ACC112 (cell line): ENCODE measurements at regions not wholly inside any gene's neighbourhood (a gene's known extent, or its start where the extent isn't known, plus 50 kb on each side); places are given as distances from the start of the nearest gene placed in this dataset.
"Not testable (repeated sequence)": the region's sequence is repeated elsewhere in the genome, so short reads cannot be mapped to it uniquely, and the experiment has no call there.

Experiments used
- H2AFZ ChIP-seq: fragments of 200-600 bp; sonication (generic); one replicate; pipeline ENCODE4 v1.6.0; 2017; ENCODE audit warnings: antibody characterized with exemption, low read length; ENCODE audit not compliant: unreplicated experiment
- H3K27ac ChIP-seq: fragments of 200-600 bp; sonication (generic); 2 replicates; pipeline ENCODE4 v1.5.1; 2014; ENCODE audit warnings: low read depth, mild to moderate bottlenecking, antibody characterized with exemption, low read length, moderate library complexity
- H3K27me3 ChIP-seq: fragments of 200-600 bp; sonication (generic); 2 replicates; pipeline ENCODE4 v1.6.1; 2014; ENCODE audit warnings: mild to moderate bottlenecking, antibody characterized with exemption, low read length, moderate library complexity, mixed read lengths; ENCODE audit not compliant: insufficient read depth
- H3K36me3 ChIP-seq: fragments of 200-600 bp; sonication (generic); 2 replicates; pipeline ENCODE4 v1.6.1; 2016; ENCODE audit warnings: mild to moderate bottlenecking, antibody characterized with exemption, low read length, moderate library complexity, mixed read lengths; ENCODE audit not compliant: insufficient read depth
- H3K4me1 ChIP-seq: fragments of 200-600 bp; sonication (generic); one replicate; pipeline ENCODE4 v1.6.1; 2016; ENCODE audit warnings: low read length, mixed read lengths; ENCODE audit not compliant: insufficient read depth, unreplicated experiment, control insufficient read depth
- H3K4me3 ChIP-seq: fragments of 200-600 bp; sonication (generic); 2 replicates; pipeline ENCODE4 v1.5.1; 2014; ENCODE audit warnings: mild to moderate bottlenecking, low read depth, low read length
- H3K79me2 ChIP-seq: fragments of 200-600 bp; sonication (generic); one replicate; pipeline ENCODE4 v1.6.0; 2016; ENCODE audit warnings: low read length; ENCODE audit not compliant: control insufficient read depth, unreplicated experiment, insufficient read depth

DNA sequence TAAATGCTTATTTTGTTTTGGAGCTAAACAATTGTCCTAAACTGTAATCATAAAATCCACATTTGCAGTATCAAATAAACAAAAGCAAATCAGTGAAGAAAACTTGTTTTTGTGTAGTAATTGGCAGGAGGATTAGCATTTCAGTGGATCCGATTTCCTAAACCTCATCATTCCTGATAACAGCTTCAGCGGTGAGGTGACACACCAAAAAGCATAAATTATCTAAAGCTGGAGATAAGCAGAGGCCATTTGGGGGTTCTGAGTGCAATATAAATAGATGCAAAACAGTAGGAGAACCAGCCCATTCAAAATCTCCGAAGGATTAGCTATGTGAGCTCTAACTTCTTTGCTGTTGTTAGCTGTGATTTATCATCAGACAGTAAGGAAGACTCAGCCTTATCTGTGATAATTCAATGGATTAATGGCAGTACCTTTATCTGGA, 235.8 kb downstream of the EPHA7 start:
- H3K36me3 ChIP-seq = no peaks in the 10 kb centered on the region
- peaks cover 12% of the 10 kb centered on the region; the same call in 1 of the 2 replicates for H3K27me3 ChIP-seq
- no peak overlapping the region for H2AFZ ChIP-seq
- H3K27ac ChIP-seq = no peak overlapping the region
- no peak overlapping the region for H3K4me3 ChIP-seq
- no peaks in the 10 kb centered on the region for H3K4me1 ChIP-seq
- no peaks in the 10 kb centered on the region for H3K79me2 ChIP-seq

DNA sequence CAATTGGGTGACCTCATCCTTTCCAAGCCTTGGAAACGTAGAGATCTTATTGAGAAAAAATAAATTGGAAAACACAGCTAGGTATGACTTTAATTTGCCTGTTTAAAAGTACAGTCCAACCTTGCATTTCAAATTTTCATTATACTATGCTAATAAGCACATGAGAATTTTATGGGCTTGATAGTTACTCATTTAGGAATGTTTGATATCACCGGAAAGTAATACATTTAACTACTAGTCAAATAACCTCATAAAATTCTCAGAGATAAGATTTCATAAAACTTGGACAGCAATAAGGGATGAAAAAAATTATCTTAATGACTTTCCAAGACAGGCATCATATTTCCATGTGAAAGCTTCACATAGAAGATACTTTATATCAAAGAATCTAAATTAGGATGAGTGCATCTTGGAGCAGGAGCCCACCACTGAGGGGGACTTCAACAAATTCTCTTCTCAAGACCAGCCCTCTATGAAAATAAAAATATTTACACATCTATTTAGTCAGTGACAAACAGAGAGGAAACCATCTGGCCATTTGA, 236.3 kb downstream of the EPHA7 start:
- peaks cover 12% of the 10 kb centered on the region; the same call in 1 of the 2 replicates for H3K27me3 ChIP-seq
- no peaks in the 10 kb centered on the region for H3K36me3 ChIP-seq
- no peaks in the 10 kb centered on the region for H3K4me1 ChIP-seq
- no peak overlapping the region for H3K27ac ChIP-seq
- no peak overlapping the region for H3K4me3 ChIP-seq
- no peak overlapping the region for H2AFZ ChIP-seq
- no peaks in the 10 kb centered on the region for H3K79me2 ChIP-seq

DNA sequence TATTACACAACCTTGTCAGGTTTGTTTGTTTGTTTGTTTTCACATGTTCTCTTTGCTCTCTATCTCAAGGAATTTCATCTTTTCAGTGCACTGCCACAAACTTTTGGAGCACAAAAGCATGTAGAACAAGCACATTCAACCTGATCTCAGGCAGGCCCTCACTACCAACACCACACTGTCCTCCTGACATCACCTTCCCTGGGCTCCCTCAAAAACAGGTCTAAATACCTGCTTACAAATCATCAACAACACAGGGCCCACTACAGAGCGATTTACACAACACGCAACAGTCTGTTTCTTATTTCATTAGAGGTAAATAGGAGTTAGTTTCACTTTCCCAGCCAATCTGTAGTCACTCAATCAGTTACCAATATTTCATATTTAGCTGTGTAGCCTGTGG, 241.4 kb downstream of the EPHA7 start:
- Histone ChIP-seq H3K27me3 (peaks cover 7% of the 10 kb centered on the region; the same call in 1 of the 2 replicates), H3K36me3 (no peaks in the 10 kb centered on the region), H3K4me3 (peak overlapping the region; percentile 71), H3K27ac (no peak overlapping the region), H2AFZ (peak overlapping the region; percentile 69), H3K4me1 (no peaks in the 10 kb centered on the region), H3K79me2 (no peaks in the 10 kb centered on the region)

DNA sequence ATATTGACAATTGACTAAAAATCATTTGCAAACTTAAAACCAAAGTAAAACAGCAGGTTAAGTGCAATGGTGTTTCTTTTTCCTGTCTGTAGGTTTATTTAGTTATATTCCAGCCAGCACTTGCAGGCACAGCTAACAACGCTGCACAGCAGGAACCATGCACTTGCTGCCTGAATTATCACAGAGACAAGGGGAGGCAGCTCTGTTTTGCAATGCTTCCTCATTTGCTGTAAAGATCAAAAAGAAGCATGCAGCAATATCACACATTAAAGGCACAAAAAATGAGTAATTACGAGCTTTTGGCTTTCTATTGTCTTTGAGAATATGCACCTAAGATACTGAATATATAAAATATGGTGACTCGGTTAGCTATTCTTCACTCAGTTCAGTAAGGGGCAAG, 241.9 kb downstream of the EPHA7 start:
- no peak overlapping the region for H3K27ac ChIP-seq
- H2AFZ ChIP-seq = peak overlapping the region; percentile 69
- no peaks in the 10 kb centered on the region for H3K36me3 ChIP-seq
- peak overlapping the region; percentile 71 for H3K4me3 ChIP-seq
- no peaks in the 10 kb centered on the region for H3K4me1 ChIP-seq
- peaks cover 2% of the 10 kb centered on the region; the same call in 1 of the 2 replicates for H3K27me3 ChIP-seq
- H3K79me2 ChIP-seq = no peaks in the 10 kb centered on the region

DNA sequence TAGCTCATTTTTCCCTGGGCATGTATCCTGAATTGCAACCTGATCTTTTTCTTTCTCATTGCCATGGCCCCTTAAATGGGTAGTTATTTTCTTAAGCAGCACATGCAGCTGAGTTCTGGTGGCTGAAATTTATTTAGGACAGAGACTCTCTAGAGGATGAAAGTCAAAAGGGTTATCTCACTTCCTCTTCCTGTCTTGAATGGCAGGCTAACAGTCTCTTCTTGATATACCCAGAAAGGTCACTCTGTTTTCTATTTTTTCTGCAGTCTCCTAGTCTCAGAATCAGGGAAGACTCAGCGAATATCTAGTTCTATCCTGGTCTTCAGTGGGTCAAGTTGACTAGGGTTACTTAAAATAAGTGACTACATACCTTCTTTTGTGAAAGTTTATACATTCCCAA, 243.3 kb downstream of the EPHA7 start:
- H3K36me3 ChIP-seq = no peaks in the 10 kb centered on the region
- H2AFZ ChIP-seq = no peak overlapping the region
- H3K27ac ChIP-seq = no peak overlapping the region
- H3K79me2 ChIP-seq = no peaks in the 10 kb centered on the region
- H3K27me3 ChIP-seq = no peaks in the 10 kb centered on the region
- H3K4me1 ChIP-seq = no peaks in the 10 kb centered on the region
- no peak overlapping the region for H3K4me3 ChIP-seq

DNA sequence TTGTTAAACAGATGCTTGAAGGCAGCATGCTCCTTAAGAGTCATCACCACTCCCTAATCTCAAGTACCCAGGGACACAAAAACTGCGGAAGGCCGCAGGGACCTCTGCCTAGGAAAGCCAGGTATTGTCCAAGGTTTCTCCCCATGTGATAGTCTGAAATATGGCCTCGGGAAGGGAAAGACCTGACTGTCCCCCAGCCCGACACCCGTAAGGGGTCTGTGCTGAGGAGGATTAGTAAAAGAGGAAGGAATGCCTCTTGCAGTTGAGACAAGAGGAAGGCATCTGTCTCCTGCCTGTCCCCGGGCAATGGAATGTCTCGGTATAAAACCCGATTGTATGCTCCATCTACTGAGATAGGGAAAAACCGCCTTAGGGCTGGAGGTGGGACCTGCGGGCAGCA, 245.8 kb downstream of the EPHA7 start:
- H3K4me1 ChIP-seq, H3K27me3 ChIP-seq, H2AFZ ChIP-seq, H3K79me2 ChIP-seq, H3K27ac ChIP-seq, H3K36me3 ChIP-seq, H3K4me3 ChIP-seq: not testable (repeated sequence)

DNA sequence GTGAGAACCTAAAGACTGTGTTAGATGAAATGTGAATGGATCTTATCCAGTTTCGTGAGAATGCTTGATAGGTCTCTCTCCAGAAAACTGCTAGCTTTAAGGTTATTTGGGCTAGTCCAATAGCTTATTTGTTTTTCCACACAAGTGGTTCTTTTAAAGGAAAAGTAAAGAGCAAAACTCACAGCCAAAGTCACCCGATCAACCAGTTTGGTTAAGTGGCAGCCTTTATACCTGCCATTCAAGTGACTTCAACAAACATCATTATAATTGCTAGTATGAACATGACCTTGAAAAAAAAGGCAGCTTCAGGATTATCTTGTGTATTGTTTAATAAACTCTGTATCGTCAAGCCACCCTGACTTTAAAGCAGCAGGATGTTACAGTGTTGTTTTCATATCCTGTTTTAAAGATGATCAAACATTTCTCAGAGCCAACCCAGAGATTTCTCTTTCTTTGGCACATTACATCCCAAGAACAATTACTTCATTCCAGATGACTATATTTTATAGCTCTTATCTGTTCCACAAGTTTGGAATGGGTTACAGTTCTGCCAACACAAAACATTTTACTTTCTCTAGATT, 253.4 kb downstream of the EPHA7 start:
- Histone ChIP-seq H3K27ac (no peak overlapping the region), H3K36me3 (no peaks in the 10 kb centered on the region), H3K27me3 (peaks cover 19% of the 10 kb centered on the region), H3K79me2 (no peaks in the 10 kb centered on the region), H3K4me3 (no peak overlapping the region), H2AFZ (no peak overlapping the region), H3K4me1 (no peaks in the 10 kb centered on the region)

DNA sequence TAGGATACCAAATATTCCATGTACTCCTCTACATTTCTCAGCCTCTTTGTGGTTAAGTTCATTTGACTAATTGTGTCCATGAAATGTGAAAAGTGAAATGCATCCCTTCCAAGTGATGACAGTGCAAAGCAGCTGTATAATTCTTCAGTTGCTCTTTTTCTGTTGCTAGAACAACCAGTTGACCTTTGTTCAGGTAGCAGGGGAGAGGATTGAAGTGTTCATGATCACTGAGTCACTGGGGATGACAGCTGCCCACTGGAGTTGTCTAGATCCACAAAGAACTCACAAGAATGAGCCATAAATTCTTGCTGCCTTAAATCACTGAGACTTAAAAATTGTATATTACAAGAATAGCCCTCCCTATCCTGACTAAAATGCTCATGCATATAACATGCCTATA, 254.6 kb downstream of the EPHA7 start:
- Histone ChIP-seq H3K27ac (no peak overlapping the region), H3K79me2 (no peaks in the 10 kb centered on the region)

DNA sequence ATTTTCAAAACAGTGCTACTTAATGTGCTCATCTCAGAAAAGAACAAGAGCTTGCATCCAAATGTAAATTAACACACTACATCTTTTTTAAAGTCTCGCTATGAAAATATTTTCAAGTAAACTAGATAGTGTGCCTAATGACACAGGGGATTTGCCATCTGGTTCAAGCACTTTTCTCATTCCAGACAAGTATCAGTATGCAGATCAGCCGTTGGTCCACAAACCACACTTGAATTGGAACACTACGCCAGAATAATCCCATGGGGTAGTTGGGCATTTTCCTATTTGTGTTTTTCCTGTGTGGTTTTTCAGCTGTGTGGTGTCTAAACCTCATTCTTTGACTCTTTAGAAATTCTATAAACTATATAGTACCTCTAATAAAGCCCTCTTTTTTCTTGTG, 256.2 kb downstream of the EPHA7 start:
- no peak overlapping the region for H3K27ac ChIP-seq
- H3K4me1 ChIP-seq = no peaks in the 10 kb centered on the region
- H3K36me3 ChIP-seq = no peaks in the 10 kb centered on the region
- peaks cover 19% of the 10 kb centered on the region for H3K27me3 ChIP-seq
- no peak overlapping the region for H3K4me3 ChIP-seq
- H2AFZ ChIP-seq = no peak overlapping the region
- H3K79me2 ChIP-seq = no peaks in the 10 kb centered on the region

More for the DNA sequence above, 254.6 kb downstream of the EPHA7 start:
- H3K4me3 ChIP-seq = no peak overlapping the region
- peaks cover 19% of the 10 kb centered on the region for H3K27me3 ChIP-seq
- H3K36me3 ChIP-seq = no peaks in the 10 kb centered on the region
- H3K4me1 ChIP-seq = no peaks in the 10 kb centered on the region
- H2AFZ ChIP-seq = no peak overlapping the region

DNA sequence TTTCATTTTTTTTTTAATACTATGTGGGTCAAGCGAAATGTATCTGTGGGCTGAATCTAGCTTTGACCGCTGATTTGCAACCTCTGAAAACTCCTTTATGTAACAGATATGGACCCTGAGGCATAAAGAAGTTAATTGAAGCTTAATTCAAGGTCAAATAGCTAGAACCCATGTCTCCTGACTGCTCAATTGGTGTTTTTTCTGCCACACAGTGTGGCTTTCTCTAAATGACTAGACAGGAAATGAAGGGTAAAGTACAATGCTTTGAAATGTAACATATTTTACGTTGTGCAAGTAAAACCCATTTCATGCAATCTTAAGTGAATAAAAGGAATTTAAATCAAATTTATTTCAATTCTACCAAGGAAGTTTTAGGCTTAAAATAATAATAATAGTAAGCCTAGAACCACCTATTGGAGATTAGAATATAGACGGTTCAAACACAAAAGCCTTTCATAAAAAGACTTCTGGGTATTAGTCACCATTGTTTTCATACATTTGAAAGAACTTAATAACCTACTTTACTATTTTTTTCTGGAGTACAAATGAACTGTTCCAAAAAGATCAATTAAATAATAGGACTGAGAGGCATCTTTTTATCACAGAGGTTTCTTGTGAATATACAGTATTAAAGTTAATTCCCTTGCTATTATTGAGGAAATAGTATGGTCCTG, 279.8 kb downstream of the EPHA7 start:
- Histone ChIP-seq H3K27me3 (peaks cover 13% of the 10 kb centered on the region), H2AFZ (no peak overlapping the region), H3K4me1 (no peaks in the 10 kb centered on the region), H3K27ac (no peak overlapping the region), H3K36me3 (no peaks in the 10 kb centered on the region), H3K79me2 (no peaks in the 10 kb centered on the region), H3K4me3 (no peak overlapping the region)

DNA sequence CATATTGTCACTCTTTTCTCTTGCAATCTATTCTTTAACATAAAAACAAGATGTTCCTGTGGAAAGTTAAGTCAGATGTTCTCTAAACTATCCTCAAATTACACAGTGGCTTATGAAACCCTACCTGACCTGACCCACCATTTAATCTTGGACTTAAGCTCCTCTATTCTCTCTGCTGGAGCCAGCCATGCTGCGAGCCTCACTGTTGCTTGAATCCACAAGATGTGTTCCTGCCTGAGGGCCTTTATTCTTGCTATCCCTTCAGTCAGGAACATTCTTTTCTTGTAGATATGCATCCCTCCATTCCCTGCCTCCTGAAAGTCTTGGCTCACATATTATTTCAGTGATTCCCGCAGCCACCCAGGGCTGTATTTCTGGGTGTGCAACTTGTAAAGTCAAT, 283.2 kb downstream of the EPHA7 start:
- Histone ChIP-seq H3K79me2 (no peaks in the 10 kb centered on the region), H3K36me3 (no peaks in the 10 kb centered on the region), H3K4me1 (no peaks in the 10 kb centered on the region), H3K27ac (no peak overlapping the region), H3K4me3 (no peak overlapping the region), H2AFZ (no peak overlapping the region), H3K27me3 (peaks cover 30% of the 10 kb centered on the region)
